LNCAP (cell line): ENCODE measurements at regions not wholly inside any gene's neighbourhood (a gene's known extent, or its start where the extent isn't known, plus 50 kb on each side); places are given as distances from the start of the nearest gene placed in this dataset.

Experiments
- CTCF ChIP-seq: fragments of 450-650 bp; IDR thresholded peaks from 2 replicates; pipeline ENCODE4 v1.5.1; 2017; ENCODE audit warnings: mild to moderate bottlenecking

GRCh38 chr5:143923634-143924266, 111.8 kb downstream of the HMHB1 start:
- no peak for TF ChIP-seq CTCF

DNA sequence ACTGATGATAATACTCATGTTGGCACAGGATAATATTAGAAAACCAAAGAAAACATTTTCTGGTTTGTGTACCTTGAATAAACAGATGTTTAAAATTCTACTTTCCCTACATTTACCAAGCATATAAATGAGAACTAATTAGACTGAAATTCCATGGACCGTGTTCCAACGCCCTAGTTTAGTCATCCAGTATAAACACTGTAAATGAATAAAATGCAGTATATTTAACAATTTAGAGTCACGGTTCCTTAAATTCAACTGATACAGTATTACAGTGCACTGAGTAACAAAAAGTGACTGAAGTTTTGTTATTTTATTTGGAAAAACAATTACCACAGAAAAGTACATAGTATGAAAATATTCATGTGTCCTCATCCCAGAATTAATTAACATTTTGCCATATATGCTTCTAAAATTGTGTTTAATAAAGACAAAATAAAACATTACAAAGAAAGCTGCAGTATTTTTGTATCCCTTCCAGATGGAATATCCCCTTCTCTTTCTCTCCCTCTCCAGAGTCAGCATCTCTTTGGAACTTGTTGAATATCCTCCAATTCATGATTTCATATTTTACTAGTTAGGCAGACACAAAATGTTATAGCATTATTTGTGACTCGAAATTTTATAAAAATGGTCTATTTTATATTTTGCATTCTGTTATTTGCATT, 112.5 kb downstream of the HMHB1 start:
- TF ChIP-seq CTCF: no peak

GRCh38 chr5:143929486-143929885, 117.5 kb downstream of the HMHB1 start:
- TF ChIP-seq CTCF: no peak

DNA sequence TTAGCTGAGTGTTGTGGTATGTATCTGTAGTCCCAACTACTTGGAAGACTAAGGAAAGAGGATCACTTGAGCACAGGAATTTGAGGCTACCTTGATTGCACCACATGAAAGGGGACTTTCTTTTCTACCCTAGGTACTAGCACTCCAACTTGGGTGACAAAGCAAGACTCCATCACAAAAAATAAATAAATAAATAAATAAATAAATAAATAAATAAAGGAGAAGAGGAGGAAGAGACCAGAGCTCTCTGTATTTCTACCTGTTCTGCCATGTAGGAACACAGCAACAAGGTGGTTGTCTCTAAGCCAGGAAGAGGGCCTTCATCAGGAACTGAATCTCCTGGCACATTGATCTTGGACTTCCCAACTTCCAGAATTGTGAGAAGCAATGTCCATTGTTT, 118.6 kb downstream of the HMHB1 start:
- no peak for TF ChIP-seq CTCF

- no peak for TF ChIP-seq CTCF
Measured at GRCh38 chr5:143931476-143931875, 119.5 kb downstream of the HMHB1 start.

- no peak for TF ChIP-seq CTCF
Measured at GRCh38 chr5:143931986-143932385, 120.0 kb downstream of the HMHB1 start.

DNA sequence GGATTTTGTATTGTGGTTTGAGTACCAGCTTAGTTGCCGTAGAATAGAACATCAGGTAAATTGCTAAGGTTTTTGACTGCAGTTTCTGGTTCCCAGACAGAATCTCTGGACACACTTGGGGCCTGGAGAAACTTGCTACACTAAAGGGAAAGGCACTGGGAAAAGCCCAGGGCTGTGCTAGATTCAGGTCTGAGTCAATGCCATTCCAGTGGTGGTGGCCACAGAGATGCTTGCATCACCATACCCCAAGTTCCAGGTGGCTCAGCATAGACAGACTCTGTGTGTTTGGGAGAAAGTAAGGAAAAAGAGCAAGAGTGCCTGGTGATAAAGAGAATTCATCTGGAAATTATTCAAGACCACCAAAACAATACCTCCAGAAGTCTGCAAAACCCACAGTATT, 120.6 kb downstream of the HMHB1 start:
- TF ChIP-seq CTCF: no peak

DNA sequence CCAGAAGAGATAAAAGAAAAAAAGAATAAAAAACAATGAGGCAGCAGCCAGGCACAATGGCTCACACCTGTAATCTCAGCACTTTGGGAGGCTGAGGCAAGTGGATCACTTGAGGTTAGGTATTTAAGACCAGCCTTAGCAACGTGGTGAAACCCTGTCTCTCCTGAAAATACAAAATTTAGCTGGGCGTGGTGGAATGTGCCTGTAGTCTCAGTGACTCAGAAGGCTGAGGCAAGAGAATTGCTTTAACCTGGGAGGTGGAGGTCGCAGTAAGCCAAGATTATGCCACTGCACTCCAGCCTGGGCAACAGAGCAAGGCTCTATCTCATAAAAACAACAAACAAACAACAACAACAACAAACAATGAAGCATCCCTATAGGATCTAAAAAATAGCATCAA, 121.5 kb downstream of the HMHB1 start:
- no peak for TF ChIP-seq CTCF
